Mesenteric fat pad (tissue), 1 donor: ENCODE measurements at regions not wholly inside any gene's neighbourhood (a gene's known extent, or its start where the extent isn't known, plus 50 kb on each side); places are given as distances from the start of the nearest gene placed in this dataset.
A peak's percentile ranks its signal among the peaks of the same experiment; 100 is the strongest.

Experiments used
- DNase-seq: peaks from one replicate; pipeline ENCODE4 v3.0.0-alpha.2; 2020; ENCODE audit warnings: low spot score
- donor health status: DM: yes; HTN: yes; CAD: no.

DNA sequence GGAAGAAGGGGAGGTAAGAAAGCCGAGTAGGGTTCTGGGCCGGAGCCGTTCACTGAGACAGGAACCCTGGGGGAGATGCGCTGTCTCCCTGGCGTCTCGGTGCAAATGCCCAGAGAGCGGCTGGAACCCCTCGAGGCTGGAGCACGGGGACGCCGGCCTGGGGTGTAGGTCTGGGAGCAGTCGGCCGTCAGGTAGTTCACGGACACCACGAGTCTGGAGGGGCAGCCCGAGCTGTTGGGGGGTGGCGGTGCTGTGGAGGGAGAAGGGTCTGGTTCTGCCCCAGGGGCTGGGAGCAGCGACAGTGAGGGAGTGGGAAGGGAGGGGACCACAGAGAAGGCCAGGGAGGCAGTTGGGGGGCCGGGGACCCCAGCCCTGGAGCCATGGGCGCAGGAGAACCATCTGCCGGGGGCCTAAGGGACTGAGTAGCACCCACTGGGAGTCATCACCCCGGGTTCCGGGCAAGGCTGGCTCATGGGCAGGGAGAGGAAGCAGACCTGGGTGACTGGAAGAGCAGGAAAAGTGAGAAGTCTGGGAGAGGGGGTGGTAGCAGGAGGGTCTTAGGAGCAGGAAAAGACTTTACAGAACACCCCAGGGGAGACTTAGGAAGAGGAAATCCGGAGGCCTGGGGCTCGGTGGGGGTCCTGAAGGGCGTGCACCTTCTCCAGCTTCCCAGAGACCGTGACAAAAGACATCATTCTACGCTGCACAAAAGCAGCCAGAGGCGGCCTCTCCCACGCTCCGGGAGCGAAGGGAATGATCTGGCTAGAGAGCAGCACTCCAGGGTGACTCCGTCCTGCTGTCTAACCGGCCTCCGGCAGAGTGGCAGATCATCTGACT, 173.1 kb upstream of the SOX1 start:
- peak; percentile 71 for DNase-seq

DNA sequence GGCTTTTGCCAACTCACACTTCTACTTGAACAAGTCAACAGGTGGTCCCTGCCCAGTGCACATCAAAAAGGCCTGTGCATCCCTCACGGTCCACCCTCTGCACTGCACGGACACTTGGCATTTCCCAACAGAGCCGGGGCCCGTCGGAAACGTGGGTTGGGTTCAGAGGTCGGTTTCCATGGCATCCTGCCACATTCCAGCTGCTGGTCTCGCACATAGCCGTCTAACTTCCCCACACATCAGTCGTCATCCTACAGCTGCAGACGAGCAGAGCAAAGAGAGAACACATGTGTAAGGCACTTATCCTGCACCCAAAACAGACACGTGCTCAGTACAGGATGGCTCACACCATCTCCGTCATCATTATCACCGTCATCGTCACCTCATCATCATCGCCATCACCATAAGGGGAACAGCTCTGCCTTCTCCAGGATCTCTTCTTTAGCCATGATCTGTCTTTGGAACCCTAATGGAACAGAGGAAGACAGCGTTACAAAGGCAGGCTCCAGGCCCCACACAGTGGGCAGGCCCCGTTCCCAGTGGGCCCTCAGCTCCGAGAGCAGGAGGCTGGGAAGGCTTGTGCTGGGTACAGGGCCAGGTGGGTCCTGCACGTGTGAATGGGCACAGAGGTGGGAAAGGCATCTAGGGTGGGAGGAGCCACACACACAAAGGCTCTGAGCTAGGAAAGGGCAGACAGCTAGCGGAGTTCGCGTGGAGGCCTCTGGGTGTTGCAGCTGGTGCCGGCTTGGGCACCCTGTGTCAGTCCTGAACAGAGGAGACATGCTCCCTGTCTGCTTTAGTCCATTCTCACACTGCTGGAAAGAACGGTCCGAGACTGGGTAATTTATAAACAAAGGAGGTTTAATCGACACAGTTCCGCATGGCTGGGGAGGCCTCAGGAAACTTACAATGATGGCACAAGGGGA, 170.8 kb upstream of the SOX1 start:
- peak; percentile 75 for DNase-seq

DNA sequence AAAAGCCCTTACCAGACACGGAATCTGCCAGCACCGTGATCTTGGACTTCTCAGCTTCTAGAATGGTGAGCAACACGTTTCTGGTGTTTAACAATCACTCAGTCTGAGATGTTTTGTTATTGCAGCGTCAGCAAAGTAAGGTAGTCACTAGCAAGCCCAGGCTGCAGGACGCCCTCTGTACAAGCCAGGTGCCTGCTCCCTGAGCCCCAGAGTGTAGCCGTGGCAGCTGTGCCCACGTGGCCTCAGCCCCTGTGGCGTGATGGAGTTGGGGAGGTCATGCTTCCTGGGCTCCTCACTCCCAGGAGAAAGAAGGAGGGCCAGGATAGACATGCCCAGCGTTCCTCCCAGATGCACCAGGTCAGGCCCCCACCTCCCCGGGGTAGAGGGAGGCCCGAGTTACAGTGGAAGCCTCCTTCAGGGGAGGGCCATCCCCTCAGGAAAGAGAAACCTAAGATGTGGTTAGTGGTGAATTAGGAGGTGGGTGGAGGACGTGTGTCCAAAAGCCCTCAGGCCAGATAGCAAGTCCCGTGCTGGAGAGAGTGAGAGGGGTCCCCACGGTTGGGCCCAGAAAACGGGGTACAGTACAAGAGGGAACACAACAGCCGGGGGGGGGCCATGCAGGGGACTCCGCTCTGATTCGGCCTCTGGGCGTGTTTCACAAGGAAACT, 169.6 kb upstream of the SOX1 start:
- peak; percentile 81 for DNase-seq

DNA sequence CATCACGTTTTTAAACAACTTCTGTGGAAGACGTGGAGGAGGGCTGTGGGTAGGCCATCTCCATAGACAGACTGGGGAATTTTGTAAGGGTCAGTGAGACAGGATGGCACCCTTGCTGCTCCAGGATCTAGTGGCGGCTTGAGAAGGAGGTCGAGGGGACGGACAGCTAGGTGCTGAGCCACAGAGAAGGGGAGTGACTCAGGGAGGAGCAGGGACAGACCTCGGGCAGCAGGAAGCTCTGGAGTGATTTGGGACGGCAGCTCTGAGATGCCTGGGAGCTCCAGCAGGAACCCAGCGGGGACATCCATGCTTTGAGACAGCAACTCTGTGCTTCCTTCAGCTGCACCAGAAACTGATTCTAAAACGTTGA, 169.1 kb upstream of the SOX1 start:
- no peak for DNase-seq

DNA sequence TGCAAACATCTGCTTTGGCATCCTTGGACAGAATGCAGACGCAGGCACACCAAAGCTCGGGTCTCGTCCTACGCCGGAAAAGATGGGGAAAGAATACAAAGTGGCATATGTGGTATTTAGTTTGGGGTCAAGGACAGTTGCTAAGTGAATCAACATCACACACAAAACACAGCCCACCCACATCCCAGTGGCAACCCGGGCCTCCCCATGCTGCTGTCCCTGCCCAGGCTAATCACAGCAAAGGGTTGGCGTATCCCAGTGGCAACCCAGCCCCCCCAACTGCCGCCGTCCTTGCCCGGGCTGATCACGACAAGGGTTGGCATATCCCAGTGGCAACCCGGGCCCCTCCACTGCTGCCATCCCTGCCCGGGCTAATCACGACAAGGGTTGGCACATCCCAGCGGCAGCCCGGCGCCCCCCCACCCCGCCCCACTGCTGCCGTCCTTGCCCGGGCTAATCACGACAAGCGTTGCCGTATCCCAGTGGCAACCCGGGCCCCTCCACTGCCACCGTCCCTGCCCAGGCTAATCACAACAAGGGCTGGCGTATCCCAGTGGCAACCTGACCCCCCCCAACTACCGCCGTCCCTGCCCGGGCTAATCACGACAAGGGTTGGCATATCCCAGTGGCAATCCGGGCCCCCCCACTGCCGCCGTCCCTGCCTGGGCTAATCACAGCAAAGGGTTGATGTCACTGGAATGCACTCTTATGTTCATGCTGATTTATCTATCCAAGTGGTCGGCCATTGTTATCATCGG, 167.8 kb upstream of the SOX1 start:
- peak; percentile 80 for DNase-seq

DNA sequence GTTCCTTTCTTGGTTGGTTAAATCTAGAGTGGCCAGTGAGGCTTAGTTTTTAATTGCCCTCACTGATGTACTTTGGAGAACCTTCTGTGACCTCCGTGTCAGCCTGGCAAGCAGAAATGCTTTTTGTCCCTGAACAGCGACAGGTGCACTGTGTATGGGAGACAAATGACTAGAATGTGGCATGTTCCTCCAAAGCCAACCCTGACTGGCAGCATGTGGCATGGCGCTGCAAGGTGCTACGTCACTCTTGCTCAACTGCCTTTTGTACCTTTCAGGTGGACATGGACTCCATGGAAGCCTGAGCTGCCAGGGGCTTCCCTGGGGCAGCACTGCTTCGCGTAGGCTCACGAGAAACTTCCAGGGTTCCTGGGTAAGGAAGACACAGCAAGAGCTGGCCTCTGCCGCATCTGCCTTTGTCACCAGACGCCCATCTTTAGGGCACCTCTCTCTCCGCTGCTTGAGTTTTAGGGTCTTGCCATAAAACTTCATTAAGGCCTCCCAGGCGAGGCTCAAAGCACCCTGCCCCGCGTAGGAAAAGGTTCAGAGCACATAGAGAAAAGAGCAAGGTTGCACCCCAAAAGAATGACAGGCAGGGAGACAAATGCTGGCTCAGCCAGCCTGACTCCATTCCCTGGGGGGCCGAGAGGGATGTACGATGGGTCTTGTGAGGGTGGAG, 167.1 kb upstream of the SOX1 start:
- DNase-seq: peak; percentile 83

DNA sequence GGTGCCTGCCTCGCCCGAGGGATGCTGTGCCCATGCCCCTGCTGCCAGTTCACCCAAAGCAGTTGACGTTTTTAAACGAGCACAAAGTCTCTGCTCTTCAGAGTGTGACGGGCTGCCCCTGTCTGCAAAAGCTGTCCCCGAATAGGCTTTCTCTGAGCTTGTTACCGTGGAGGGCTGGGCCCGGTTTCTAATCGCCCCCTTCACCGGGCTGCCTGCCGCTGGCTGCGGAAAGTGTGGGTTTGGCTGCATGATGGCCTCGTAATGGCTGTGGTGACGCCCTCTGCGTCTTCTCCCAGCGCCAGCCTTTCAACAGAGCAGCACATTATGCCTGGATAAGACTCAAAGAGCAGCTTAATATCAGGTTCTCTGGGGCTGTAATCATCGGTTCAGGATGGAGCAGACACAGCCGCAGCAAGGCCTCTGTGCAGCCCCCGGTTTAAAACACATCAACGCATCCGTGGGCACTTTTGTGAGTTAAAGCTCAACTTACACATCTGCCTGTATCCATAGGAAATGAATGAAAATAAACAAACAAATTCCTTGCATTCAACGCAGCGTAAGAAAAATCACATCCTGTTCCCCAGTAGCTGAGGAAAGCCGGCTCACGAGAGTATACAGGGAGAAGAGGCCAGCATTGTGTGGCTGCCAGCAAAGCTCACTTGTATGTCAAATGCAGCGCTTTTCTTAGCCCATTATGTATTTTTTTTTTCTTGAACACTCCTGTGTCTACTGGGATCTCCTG, 166.4 kb upstream of the SOX1 start:
- peak; percentile 84 for DNase-seq

DNA sequence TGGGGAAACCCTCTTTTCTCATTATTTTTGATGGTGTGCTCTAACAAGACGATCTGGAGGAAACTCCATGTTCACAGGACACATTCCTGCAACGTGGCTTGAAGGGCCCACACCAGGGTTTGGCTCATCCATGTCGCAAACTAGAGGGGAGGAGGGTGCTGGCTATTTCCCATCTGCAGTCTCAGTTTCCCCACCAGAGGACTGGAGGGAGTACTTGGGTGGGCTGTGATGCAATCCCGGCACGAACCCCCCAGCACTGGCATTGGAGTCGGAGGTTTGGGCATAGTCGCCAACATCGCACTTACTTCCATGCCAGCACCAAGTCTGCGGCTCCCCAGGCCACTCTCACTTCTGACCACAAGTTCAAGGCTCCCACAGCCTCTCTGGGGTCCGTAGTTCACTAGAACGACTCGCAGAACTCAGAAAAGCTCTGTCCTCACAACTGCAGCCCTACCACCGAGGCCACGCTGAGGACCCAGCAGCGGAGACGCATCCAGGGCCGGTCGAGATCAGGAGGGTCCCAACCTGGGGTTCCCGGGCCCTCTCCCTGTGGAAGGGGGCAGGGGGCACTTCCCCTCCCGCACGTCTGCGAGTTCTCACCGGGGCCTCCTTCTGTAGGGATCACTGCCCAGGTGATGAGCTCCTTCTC, 165.6 kb upstream of the SOX1 start:
- DNase-seq: peak; percentile 87

DNA sequence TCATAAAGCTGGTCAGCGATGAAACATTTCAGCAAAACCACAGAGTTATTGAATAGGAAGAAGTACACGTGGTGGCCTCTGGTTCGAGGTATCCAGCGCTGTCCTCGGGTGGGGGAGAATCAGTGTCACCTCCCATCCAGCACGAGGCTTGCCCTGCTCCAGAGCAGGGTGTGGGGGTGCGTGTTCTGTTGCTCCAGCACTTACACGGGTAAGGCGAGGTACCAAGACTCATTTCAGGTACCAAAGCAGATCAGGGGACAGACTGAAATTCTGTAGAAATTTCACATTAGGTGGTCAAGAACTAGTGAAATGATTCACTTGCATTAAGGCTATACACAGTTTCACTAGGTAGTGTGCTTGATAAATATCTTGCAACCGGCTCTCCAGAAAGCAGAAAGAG, 164.2 kb upstream of the SOX1 start:
- DNase-seq: no peak

DNA sequence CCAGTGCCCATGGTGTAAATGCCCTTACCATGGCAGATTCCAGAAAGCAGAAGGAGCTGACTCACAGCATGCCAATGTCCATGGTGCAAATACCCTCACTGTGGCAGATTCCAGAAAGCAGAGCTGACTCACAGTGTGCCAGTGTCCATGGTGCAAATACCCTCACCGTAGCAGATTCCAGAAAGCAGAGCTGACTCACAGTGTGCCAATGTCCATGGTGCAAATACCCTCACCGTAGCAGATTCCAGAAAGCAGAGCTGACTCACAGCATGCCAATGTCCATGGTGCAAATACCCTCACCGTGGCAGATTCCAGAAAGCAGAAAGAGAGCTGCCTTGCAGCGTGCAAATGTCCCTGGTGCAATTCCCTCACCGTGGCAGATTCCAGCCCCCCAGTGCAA, 163.8 kb upstream of the SOX1 start:
- DNase-seq: peak; percentile 43

DNA sequence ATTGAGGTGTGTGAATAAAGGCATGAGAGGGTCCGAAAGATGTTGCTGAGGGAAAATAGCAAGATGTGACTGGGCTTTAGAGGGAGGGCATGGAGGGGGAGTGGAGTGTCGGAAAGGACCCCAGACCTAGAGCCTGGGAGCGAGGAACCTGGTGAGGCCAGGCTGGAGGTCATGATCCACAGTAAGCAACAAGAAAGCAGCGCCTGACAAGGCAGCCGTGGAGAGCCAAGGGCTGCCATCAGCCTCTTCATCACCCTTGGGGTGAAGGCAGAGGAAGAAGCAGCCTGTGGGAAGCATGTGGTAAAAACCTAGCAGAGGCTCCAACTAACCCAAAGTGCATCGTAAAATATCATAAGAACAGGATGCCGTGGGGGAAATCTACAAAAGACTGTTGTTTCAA, 162.8 kb upstream of the SOX1 start:
- DNase-seq: no peak

DNA sequence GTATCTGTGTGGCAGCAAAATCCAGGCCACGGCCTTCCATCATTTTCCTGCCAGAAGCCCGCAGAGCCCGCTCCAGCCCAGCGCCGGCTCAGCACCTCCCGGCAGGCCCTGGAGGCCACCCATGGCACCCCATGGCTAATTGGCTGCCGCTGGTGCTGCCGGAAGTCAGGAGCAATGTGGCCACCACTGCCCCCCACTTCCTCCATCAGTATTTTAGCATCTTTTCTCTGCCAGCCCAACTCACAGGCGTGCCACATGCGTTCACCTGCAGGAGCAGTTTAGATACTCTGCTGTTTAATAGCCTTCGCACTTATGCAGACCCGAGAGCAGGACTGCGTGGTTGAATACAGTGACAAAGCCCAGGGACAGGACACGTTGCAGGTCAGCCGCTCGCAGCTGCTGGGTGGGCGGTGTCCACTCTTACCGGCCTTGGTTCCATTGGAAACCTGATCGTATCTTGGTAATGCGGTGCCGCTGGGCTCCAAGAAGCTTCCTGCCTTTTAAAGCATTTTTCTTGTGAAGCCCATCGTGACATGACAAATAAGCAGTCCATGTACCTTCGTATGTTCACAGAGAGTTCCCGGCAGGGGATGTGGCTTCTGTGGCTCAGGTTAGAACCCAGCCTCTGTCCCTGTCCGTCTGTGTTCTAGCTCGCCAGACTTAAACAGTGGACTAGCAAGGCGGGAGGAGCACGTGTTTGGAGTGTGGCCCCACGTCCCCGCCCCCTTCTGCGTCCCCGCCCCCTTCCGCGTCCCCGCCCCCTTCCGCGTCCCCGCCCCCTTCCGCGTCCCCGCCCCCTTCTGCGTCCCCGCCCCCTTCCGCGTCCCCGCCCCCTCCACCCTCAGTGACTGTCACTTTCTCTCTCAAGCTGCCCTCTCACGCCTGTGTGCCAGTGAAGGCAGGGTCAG, 162.0 kb upstream of the SOX1 start:
- DNase-seq: peak; percentile 65

DNA sequence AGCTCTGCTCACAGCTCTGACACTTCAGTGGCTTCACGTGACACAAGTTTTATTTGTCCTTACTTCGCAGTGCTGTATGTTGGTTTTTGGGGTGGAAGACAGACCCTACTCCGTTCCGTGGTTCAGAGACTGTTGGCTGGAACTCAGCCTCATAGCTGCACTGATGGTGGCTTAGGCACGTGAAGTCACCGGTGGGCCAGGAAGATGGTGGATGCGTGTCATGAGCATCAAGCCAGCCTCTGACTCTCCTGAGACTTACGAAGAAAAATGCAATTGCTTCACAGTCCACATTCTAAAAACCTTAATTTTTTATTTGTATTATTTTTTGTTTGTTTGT, 161.4 kb upstream of the SOX1 start:
- peak; percentile 62 for DNase-seq

DNA sequence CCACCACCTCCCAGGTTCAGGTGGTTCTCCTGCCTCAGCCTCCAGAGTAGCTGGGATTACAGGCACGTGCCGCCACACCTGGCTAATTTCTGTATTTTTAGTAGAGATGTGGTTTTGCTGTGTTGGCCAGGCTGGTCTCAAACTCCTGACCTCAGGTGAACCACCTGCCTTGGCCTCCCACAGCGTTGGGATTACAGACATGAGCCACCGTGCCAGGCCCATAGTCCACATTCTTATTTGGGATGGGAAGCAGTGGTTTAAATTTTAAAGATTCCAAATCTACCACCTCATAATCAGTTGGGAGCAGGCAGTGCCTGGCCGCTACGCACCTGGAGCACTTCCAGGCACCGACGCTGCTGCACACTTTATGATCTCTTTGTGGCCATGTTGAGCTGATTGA, 160.6 kb upstream of the SOX1 start:
- DNase-seq: no peak

DNA sequence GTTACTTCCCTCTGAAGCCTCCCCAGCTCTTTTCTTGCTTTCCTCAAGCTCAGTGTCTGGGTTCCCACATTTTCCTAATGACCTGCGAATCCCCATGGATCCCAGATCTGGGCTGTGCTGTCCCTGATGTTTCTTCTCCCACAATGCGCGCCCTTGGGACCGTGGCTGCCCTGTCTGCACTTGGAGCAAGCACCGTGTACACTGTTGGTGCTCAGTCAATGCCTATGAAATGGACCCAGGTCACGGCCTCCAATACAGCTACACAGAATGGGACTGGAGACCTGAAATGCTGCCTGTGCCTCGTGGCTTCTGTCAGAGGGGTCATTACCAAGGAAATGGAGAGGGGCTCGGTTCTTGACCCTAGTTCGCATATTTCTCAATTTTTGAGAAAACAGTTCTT, 160.1 kb upstream of the SOX1 start:
- peak; percentile 60 for DNase-seq

DNA sequence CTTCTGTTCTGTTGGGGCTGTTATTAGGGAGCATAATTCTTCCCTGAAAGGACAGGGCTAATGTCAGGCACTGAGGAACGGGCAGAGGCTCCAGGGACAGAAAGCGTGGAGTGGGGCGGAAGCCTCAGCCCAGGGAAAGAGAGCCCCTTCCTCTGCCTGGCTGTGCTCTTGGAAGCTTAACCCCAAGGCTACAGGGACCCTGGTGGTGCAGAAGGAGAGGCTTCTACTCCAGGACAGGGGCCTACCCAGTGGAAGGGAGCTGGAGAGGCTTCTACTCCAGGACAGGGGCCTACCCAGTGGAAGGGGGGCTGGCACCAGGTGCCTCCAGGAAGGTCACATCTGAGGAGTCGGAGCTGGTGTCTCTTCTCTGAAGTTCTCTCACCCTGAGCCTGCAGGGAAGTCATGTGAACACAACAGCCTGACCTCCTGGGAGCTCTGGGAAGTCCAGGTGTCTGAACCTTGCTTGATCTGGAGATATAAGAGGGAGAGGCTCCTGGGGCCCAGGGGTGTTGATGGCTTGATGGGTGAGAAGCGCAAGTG, 159.5 kb upstream of the SOX1 start:
- no peak for DNase-seq

DNA sequence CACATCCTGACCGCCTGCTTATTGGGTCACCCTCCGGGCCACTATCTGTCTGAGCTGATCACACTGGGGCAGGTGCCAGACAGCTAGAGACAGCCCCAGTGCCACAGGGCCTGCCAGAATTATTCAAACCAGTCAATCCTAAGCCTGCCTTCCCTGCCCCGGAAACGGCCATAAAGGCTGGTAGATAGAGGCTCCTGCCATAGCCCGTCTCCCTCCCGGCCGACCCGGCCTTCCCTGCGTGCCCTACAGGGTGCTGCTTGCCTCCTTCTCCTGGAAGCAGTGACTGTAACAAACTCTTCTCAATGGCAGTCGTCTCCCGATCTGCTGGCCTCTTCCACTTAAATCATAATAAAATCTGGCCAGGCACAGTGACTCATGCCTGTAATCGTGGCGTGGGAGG, 158.6 kb upstream of the SOX1 start:
- peak; percentile 65 for DNase-seq

DNA sequence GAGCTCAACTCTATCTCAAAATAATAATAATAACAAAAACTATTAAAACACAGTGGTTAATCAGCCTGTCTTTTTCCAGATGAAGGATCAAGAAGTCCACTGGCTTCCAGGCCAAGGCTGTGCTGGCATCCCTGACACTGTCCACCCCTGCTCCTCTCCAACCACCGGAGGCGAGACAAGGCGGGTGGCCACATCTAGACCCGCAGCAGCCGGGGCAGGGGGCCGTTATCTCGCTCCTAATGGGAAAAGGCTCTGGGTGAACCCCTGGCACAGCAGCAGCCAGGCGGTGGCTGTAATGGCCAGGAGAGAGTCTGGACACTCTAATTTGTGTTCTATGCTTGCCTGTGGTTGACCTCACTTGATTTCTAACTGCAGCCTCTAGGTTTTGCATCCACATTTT, 158.0 kb upstream of the SOX1 start:
- DNase-seq: peak; percentile 57
